ENCODE measurements at regions not wholly inside any gene's neighbourhood (a gene's known extent, or its start where the extent isn't known, plus 50 kb on each side); places are given as distances from the start of the nearest gene placed in this dataset.

GRCh38 chr21:15151385-15152103 is 86.7 kb upstream of the NRIP1 start:
- H3K27me3 ChIP-seq (ENCODE audit: insufficient read depth, low read length), result no peaks in the 10 kb centered on the region
- H3K4ac ChIP-seq (ENCODE audit: low read depth, low read length), result no peak overlapping the region
- no peak overlapping the region for H4K8ac ChIP-seq (replicated peaks; ENCODE audit: insufficient read length, low read depth, low read length)
- no peaks in the 10 kb centered on the region for H4K20me1 ChIP-seq (ENCODE audit: control insufficient read depth, insufficient read depth, insufficient read length)
- H3K18ac ChIP-seq (ENCODE audit: insufficient read length, low read depth, low read length), result no peak overlapping the region
- H2BK12ac ChIP-seq (ENCODE audit: insufficient read length, low read depth, low read length), result no peak overlapping the region
- TF ChIP-seq CTCF (conservative IDR thresholded peaks at IDR 0.05), result no peak
- H4K91ac ChIP-seq (ENCODE audit: insufficient read length, low read depth, low read length), result no peak overlapping the region
- H3K27ac ChIP-seq (ENCODE audit: insufficient read length, low read depth, low read length), result no peak overlapping the region
- H2BK20ac ChIP-seq (ENCODE audit: low read depth, low read length, poor library complexity, severe bottlenecking), result no peak overlapping the region
- Mint-ChIP-seq H3K4me3 (no peak overlapping the region), H3K4me1 (no peaks in the 10 kb centered on the region), H3K36me3 (ENCODE audit: insufficient read depth in 1 of 3, low read depth in 3 of 3) (peaks cover 0 to 1% (median 0%) of the 10 kb centered on the region in 3 experiments; a peak in 2 of 7 replicates), H3K9me3 (peaks cover 3 to 5% of the 10 kb centered on the region in 2 experiments; a peak in 4 of 5 replicates), H3K27me3 (ENCODE audit: low read depth) (no peaks in the 10 kb centered on the region; the same call in 1 of the 2 replicates), H3K27ac (no peak overlapping the region)
- H3K9me3 ChIP-seq (ENCODE audit: control insufficient read depth, low read depth, low read length), result no peaks in the 10 kb centered on the region
- H3K79me1 ChIP-seq (ENCODE audit: insufficient read depth, low read depth, low read length, poor library complexity, severe bottlenecking), result no peaks in the 10 kb centered on the region
- H2AFZ ChIP-seq (ENCODE audit: low read length), result no peak overlapping the region
- no peak overlapping the region for H3T11ph ChIP-seq (ENCODE audit: low read length)
- no peak overlapping the region for H4K5ac ChIP-seq (ENCODE audit: insufficient read length, low read depth, low read length)
- DNase-seq, result no peak
- no peak overlapping the region for H2AK5ac ChIP-seq (ENCODE audit: insufficient read length, low read length)
- H3K4me2 ChIP-seq (ENCODE audit: insufficient read depth, insufficient read length, low read length), result no peak overlapping the region
- no peak overlapping the region for H2BK15ac ChIP-seq (ENCODE audit: low read depth, low read length)
- H2BK120ac ChIP-seq (ENCODE audit: low read depth, low read length, poor library complexity, severe bottlenecking), result no peak overlapping the region
- H2BK5ac ChIP-seq (ENCODE audit: insufficient read length, low read length), result no peak overlapping the region
- H3K9ac ChIP-seq (ENCODE audit: extremely low read depth, insufficient read length, low read length), result no peak overlapping the region
- no peaks in the 10 kb centered on the region for H3K23me2 ChIP-seq (ENCODE audit: insufficient read length, low read depth, low read length, poor library complexity, severe bottlenecking)
- H3K56ac ChIP-seq (ENCODE audit: insufficient read length, low read depth, low read length), result no peak overlapping the region
- H3K14ac ChIP-seq (ENCODE audit: insufficient read depth, low read length), result no peak overlapping the region
- no peaks in the 10 kb centered on the region for H3K4me1 ChIP-seq (ENCODE audit: insufficient read depth, low read length)
- WGBS (ENCODE audit: extremely low coverage, insufficient read length, low lambda C conversion rate), result no CpG with 5 or more reads among the region's 4 CpGs
- H3K79me2 ChIP-seq (ENCODE audit: insufficient read depth, low read length), result no peaks in the 10 kb centered on the region
- no peak overlapping the region for H3K23ac ChIP-seq (ENCODE audit: insufficient read length, low read depth, low read length)
